ENCODE measurements at regions not wholly inside any gene's neighbourhood (a gene's known extent, or its start where the extent isn't known, plus 50 kb on each side); places are given as distances from the start of the nearest gene placed in this dataset.

GRCh38 chr1:118688891-118689290 is 299.3 kb downstream of the TBX15 start:
- H3K9ac ChIP-seq (ENCODE audit: low read depth, low read length, poor library complexity, severe bottlenecking) = no peak overlapping the region
- no peaks in the 10 kb centered on the region for H3K36me3 ChIP-seq (ENCODE audit: insufficient read depth, low read length)
- no peaks in the 10 kb centered on the region for H3K27me3 ChIP-seq (ENCODE audit: insufficient read depth, low read length, poor library complexity, severe bottlenecking)
- no peaks in the 10 kb centered on the region for H3K9me2 ChIP-seq (replicated peaks; ENCODE audit: low read depth, low read length)
- no peak overlapping the region for H3K4me2 ChIP-seq (ENCODE audit: low read depth, low read length, poor library complexity, severe bottlenecking)
- no peak overlapping the region for H2AFZ ChIP-seq (ENCODE audit: low read length)
- no peak overlapping the region for H3K4me3 ChIP-seq (ENCODE audit: low read length, poor library complexity, severe bottlenecking)
- H3K4me1 ChIP-seq (ENCODE audit: insufficient read depth, low read length, poor library complexity, severe bottlenecking) = no peaks in the 10 kb centered on the region
- H4K20me1 ChIP-seq (ENCODE audit: insufficient read depth, low read length, poor library complexity, severe bottlenecking) = no peaks in the 10 kb centered on the region
- no peaks in the 10 kb centered on the region for H3K79me2 ChIP-seq (ENCODE audit: insufficient read depth, low read length)
- H3K9me3 ChIP-seq (ENCODE audit: insufficient read depth, low read depth, low read length) = no peaks in the 10 kb centered on the region
- TF ChIP-seq CTCF (conservative IDR thresholded peaks at IDR 0.05; ENCODE audit: low read length) (no peak), EZH2phosphoT487 (IDR thresholded peaks at IDR 0.05; ENCODE audit: borderline replicate concordance) (no peak)
- no peaks in the 10 kb centered on the region for H3F3A ChIP-seq (ENCODE audit: low read depth)

GRCh38 chr1:118661769-118662320 is 326.3 kb downstream of the TBX15 start:
- Histone ChIP-seq H2AFZ (ENCODE audit: low read length) (no peak overlapping the region), H3K4me2 (ENCODE audit: low read depth, low read length, poor library complexity, severe bottlenecking) (no peak overlapping the region), H3K79me2 (ENCODE audit: insufficient read depth, low read length) (no peaks in the 10 kb centered on the region), H3F3A (ENCODE audit: low read depth) (no peaks in the 10 kb centered on the region), H4K20me1 (ENCODE audit: insufficient read depth, low read length, poor library complexity, severe bottlenecking) (no peaks in the 10 kb centered on the region), H3K36me3 (ENCODE audit: insufficient read depth, low read length) (no peaks in the 10 kb centered on the region), H3K9me3 (ENCODE audit: insufficient read depth, low read depth, low read length) (no peaks in the 10 kb centered on the region), H3K4me3 (ENCODE audit: low read length, poor library complexity, severe bottlenecking) (no peak overlapping the region), H3K27me3 (ENCODE audit: insufficient read depth, low read length, poor library complexity, severe bottlenecking) (no peaks in the 10 kb centered on the region), H3K4me1 (ENCODE audit: insufficient read depth, low read length, poor library complexity, severe bottlenecking) (no peaks in the 10 kb centered on the region), H3K9ac (ENCODE audit: low read depth, low read length, poor library complexity, severe bottlenecking) (no peak overlapping the region), H3K9me2 (replicated peaks; ENCODE audit: low read depth, low read length) (no peaks in the 10 kb centered on the region)
- no peak for TF ChIP-seq CTCF (conservative IDR thresholded peaks at IDR 0.05; ENCODE audit: low read length)
- TF ChIP-seq EZH2phosphoT487 (IDR thresholded peaks at IDR 0.05; ENCODE audit: borderline replicate concordance) = no peak

- Histone ChIP-seq H3K79me2 (ENCODE audit: insufficient read depth, low read length) (no peaks in the 10 kb centered on the region), H3K4me2 (ENCODE audit: low read depth, low read length, poor library complexity, severe bottlenecking) (no peak overlapping the region), H2AFZ (ENCODE audit: low read length) (no peak overlapping the region), H3F3A (ENCODE audit: low read depth) (no peaks in the 10 kb centered on the region), H4K20me1 (ENCODE audit: insufficient read depth, low read length, poor library complexity, severe bottlenecking) (no peaks in the 10 kb centered on the region), H3K27me3 (ENCODE audit: insufficient read depth, low read length, poor library complexity, severe bottlenecking) (no peaks in the 10 kb centered on the region), H3K4me3 (ENCODE audit: low read length, poor library complexity, severe bottlenecking) (no peak overlapping the region), H3K9me3 (ENCODE audit: insufficient read depth, low read depth, low read length) (no peaks in the 10 kb centered on the region), H3K4me1 (ENCODE audit: insufficient read depth, low read length, poor library complexity, severe bottlenecking) (no peaks in the 10 kb centered on the region), H3K9me2 (replicated peaks; ENCODE audit: low read depth, low read length) (no peaks in the 10 kb centered on the region), H3K36me3 (ENCODE audit: insufficient read depth, low read length) (no peaks in the 10 kb centered on the region), H3K9ac (ENCODE audit: low read depth, low read length, poor library complexity, severe bottlenecking) (no peak overlapping the region)
- TF ChIP-seq EZH2phosphoT487 (IDR thresholded peaks at IDR 0.05; ENCODE audit: borderline replicate concordance) (no peak), CTCF (conservative IDR thresholded peaks at IDR 0.05; ENCODE audit: low read length) (no peak)
These were observed 327.4 kb downstream of the TBX15 start for GRCh38 chr1:118660769-118661168.

All from Loucy (cell line).